ENCODE measurements at regions not wholly inside any gene's neighbourhood (a gene's known extent, or its start where the extent isn't known, plus 50 kb on each side); places are given as distances from the start of the nearest gene placed in this dataset.
"Not testable (repeated sequence)": the region's sequence is repeated elsewhere in the genome, so short reads cannot be mapped to it uniquely, and the experiment has no call there.

DNA sequence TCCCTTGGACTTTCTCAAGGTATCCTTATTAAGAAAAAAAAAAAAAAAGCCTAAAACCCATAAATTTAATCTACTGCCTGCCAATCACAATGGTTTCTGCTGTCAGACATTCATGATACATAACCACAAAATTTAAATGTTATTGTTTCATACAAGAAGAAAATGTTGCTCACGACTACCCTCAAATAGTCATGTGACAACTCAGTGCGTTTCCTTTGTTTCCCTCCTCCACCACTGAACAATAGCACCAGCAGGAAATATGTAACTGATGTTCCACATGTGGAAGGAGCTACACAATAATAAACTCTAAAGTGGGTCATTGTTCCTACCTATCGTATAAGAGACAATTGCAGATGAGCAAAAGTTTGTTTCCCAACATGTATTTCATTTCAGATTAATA, 244.1 kb upstream of the EDNRA start:
- no peak overlapping the region for H3K4me3 ChIP-seq (ENCODE audit: low read depth, low read length)
- TF ChIP-seq, protein P1, sequence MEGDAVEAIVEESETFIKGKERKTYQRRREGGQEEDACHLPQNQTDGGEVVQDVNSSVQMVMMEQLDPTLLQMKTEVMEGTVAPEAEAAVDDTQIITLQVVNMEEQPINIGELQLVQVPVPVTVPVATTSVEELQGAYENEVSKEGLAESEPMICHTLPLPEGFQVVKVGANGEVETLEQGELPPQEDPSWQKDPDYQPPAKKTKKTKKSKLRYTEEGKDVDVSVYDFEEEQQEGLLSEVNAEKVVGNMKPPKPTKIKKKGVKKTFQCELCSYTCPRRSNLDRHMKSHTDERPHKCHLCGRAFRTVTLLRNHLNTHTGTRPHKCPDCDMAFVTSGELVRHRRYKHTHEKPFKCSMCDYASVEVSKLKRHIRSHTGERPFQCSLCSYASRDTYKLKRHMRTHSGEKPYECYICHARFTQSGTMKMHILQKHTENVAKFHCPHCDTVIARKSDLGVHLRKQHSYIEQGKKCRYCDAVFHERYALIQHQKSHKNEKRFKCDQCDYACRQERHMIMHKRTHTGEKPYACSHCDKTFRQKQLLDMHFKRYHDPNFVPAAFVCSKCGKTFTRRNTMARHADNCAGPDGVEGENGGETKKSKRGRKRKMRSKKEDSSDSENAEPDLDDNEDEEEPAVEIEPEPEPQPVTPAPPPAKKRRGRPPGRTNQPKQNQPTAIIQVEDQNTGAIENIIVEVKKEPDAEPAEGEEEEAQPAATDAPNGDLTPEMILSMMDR (IDR thresholded peaks at IDR 0.05; ENCODE audit: insufficient read depth, low read depth, low read length), result no peak
- DNase-seq (ENCODE audit: low read depth), result no peak

DNA sequence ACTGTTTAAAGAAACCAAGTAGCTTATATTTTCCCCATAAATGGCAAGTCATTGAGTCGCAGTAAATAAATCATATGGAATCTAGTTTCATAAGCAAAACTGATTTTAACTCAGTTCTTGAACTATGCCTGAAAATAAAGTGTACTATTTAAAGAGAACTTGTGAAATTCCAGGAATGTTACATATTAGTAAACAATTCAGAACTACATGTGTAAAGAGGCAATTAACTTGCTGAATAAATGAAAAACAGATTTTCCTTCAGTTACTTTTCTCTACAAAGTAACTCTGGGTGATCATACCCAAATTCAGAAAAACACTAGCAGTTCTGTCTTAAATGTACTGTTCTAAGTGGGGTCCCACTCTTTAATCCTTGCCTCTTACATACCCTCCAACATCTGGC, 236.1 kb upstream of the EDNRA start:
- TF ChIP-seq, protein P1 (IDR thresholded peaks at IDR 0.05; ENCODE audit: insufficient read depth, low read depth, low read length), result no peak
- H3K4me3 ChIP-seq (ENCODE audit: low read depth, low read length), result no peak overlapping the region
- peak; percentile 18 for DNase-seq (ENCODE audit: low read depth)

DNA sequence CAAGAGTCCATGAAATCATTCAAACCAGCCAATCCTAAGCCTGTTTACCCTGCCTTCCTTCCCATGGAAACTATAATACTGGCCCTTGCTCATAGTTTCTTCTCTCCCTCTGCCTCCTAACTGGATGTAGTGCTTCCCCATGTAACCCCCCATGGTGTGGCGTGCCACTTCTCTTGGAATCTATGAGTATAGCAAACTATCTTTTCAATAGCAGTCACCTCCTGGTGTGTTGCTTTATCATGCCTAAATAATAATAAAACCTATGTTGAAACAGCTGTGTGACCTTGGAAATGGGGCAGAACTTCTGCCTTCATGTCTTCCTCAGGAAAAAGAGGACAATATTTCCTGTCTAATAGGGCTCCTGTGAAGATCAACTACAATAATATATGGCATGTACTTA, 234.8 kb upstream of the EDNRA start:
- DNase-seq (ENCODE audit: low read depth), result no peak
- no peak overlapping the region for H3K4me3 ChIP-seq (ENCODE audit: low read depth, low read length)
- TF ChIP-seq, protein P1 (IDR thresholded peaks at IDR 0.05; ENCODE audit: insufficient read depth, low read depth, low read length), result no peak

DNA sequence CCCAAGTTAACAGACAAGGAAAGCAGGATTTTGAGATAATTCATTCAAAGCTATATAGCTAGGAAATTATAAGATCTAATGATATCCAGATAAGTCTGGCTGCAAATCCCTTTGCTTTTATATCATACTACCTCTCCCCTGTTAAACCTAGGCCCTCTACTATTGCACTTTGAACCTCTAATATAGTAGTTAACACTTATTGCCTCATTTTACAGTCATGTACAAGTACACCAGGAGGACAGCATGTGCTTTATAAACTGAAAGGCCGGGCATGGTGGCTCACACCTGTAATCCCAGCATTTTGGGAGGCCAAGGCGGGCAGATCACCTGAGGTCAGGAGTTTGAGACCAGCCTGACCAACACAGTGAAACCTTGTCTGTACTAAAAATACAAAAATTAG, 234.4 kb upstream of the EDNRA start:
- not testable (repeated sequence) for DNase-seq (ENCODE audit: low read depth); H3K4me3 ChIP-seq (ENCODE audit: low read depth, low read length)

DNA sequence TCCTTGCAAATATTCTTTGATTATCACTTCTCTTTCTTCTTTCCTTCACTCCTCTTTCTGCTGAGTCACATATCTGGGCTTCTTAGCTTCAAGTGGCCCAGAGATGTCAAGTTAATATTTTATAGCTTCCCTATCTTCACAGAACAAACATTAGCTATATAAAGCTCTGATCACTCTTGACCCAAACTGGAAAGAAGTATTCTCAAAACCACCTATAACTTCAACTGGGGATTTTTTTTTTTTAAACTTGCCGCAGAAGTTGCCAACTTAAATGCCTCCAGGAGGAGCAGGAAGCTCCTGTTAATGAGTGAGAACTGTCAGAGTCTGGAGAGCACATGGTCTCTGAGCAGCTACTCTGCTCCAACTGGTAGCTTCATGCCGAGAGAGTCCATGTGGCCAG, 233.3 kb upstream of the EDNRA start:
- peak; percentile 22 for DNase-seq (ENCODE audit: low read depth)
- TF ChIP-seq, protein P1 (IDR thresholded peaks at IDR 0.05; ENCODE audit: insufficient read depth, low read depth, low read length), result no peak
- no peak overlapping the region for H3K4me3 ChIP-seq (ENCODE audit: low read depth, low read length)

DNA sequence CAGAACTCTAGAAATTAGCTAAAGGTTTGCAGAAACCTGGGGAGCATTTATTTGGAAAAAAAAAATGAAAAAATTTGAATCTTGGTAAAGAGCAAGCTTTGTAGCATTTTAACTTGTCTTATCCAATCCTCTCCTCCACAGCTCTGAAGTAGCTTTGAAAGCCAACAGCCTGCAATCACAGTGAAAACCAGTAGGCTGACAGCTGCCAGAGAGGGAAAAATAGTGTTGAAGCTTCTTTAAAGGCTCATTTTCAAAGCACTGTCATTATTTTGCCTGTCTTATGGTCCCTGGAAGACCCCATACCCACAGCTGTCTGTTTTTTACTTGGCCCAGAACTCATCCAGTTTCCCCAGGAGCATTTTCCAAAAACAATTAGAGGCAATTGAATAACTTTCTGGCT, 230.8 kb upstream of the EDNRA start:
- no peak overlapping the region for H3K4me3 ChIP-seq (ENCODE audit: low read depth, low read length)
- no peak for DNase-seq (ENCODE audit: low read depth)
- TF ChIP-seq, protein P1 (IDR thresholded peaks at IDR 0.05; ENCODE audit: insufficient read depth, low read depth, low read length), result no peak

DNA sequence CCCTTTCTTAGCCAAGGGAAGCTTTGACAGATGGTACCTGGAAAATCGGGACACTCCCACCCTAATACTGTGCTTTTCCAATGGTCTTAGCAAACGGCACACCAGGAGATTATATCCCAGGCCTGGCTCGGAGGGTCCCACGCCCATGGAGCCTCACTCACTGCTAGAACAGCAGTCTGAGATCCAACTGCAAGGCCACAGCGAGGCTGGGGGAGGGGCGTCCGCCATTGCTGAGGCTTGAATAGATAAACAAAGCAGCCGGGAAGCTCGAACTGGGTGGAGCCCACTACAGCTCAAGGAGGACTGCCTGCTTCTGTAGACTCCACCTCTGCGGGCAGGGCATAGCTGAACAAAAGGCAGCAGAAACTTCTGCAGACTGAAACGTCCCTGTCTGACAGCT, 225.6 kb upstream of the EDNRA start:
- H3K4me3 ChIP-seq (ENCODE audit: low read depth, low read length); DNase-seq (ENCODE audit: low read depth): not testable (repeated sequence)

DNA sequence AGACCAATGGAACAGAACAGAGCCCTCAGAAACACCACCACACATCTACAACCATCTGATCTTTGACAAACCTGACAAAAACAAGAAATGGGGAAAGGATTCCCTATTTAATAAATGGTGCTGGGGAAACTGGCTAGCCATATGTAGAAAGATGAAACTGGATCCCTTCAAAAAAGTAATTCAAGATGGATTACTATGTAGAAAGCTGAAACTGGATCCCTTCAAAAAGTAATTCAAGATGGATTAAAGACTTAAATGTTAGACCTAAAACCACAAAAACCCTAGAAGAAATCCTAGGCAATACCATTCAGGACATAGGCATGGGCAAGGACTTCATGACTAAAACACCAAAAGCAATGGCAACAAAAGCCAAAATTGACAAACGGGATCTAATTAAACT, 221.6 kb upstream of the EDNRA start:
- not testable (repeated sequence) for H3K4me3 ChIP-seq (ENCODE audit: low read depth, low read length); DNase-seq (ENCODE audit: low read depth)

DNA sequence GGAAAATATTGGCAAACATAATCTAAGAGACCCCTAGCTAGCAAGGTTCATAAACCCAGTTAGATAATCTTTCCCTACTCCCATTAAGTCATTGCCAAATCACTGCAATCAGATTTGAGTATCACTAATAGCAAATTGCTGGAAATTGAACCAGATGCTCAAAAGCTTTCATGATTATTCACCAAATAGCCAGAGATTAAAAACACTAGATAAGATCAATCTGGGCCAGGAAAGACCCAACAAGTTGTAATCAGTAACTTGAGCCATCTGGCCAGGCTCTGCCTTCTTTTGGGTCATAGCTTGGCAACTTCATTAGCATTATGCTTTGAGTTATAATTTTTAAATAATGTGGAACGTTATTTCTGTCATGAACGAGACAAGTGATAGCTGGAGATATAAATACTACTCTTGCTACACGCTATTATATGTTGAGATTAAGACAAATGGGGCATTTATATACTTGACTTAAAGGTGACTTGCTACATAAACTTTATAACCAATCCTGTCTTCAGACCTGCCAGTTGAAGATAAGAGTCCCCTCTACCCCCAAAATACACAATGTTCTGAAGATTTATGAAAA, 196.6 kb upstream of the EDNRA start:
- H3K4me3 ChIP-seq (ENCODE audit: low read depth, low read length), result no peak overlapping the region
- TF ChIP-seq, protein P1 (IDR thresholded peaks at IDR 0.05; ENCODE audit: insufficient read depth, low read depth, low read length), result no peak
- no peak for DNase-seq (ENCODE audit: low read depth)
